ENCODE measurements at regions not wholly inside any gene's neighbourhood (a gene's known extent, or its start where the extent isn't known, plus 50 kb on each side); places are given as distances from the start of the nearest gene placed in this dataset.

DNA sequence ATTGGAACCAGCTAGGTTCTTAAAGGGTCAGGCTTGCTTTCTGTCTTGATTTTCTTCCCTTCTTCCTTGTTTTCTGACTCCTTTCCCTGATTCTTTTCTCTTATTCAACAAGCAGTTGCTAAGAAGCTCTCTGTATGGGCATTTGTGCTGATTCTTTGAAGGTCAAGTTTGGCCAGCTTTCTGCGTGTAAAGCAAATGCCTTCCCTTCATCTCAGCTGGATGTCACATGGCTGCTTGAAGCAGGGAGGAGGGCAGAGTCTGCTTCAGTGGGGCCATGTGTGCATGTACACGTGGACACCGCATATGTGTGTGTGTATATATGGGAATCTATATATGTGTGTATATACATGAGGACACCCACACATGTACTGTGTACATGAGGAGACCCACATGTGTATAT is 139.9 kb upstream of the ATP6AP2 start:
- no peaks in the 10 kb centered on the region for H3K4me1 ChIP-seq (ENCODE audit: control insufficient read depth, insufficient read depth, low read length, poor library complexity, severe bottlenecking)
- H3K27ac ChIP-seq (ENCODE audit: insufficient read depth, low read length, poor library complexity, severe bottlenecking): no peak overlapping the region
- H3K27me3 ChIP-seq (replicated peaks; ENCODE audit: control insufficient read depth, insufficient read depth, low read length, poor library complexity, severe bottlenecking): no peaks in the 10 kb centered on the region
- no peak overlapping the region for H3K4me3 ChIP-seq (ENCODE audit: insufficient read depth, low read depth, low read length, poor library complexity, severe bottlenecking)
- no peak for DNase-seq
- no peaks in the 10 kb centered on the region for H3K9me3 ChIP-seq (ENCODE audit: control insufficient read depth, low read length)
- no peaks in the 10 kb centered on the region for H3K36me3 ChIP-seq (ENCODE audit: control insufficient read depth, insufficient read depth, low read length)

DNA sequence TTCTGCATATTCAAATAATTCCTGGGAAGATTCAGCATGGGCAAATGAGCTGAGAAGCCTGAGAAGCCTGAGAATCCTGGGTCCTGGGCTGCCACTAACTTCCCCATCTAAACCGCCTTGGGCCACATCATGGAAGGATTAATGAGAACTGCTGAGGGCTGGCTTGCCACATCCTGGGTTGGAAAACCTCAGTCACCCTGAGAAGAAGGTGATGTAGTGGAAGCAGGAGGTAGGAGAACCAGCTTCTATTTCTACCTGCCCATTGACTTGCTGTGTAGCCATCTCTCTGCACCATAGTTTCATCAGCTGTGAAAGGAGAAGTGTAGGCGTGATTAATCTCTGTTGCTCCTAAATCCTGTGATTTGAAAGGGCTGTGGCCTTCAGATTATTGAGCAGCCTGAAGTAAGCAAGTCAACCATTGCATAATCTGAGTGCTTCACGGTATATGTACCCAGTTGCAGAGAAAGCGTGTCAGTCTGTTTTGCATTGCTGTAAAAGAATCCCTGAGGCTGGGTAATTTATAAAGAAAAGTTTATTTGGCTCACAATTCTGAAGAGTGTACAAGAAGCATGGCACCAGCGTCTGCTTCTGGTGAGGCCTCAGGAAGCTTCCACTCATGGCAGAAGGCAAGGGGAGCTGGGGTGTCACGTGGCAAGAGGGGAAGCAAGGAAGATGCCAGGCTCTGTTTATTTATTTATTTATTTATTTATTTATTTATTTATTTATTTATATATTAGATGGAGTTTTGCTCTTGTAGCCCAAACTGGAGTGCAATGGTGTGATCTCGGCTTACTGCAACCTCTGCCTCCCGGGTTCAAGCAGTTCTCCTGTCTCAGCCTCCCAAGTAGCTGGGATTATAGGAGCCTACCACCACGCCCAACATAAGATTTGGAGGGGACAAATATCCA is 140.9 kb upstream of the ATP6AP2 start:
- DNase-seq: no peak
- Histone ChIP-seq H3K4me1 (ENCODE audit: control insufficient read depth, insufficient read depth, low read length, poor library complexity, severe bottlenecking) (no peaks in the 10 kb centered on the region), H3K9me3 (ENCODE audit: control insufficient read depth, low read length) (no peaks in the 10 kb centered on the region), H3K27me3 (replicated peaks; ENCODE audit: control insufficient read depth, insufficient read depth, low read length, poor library complexity, severe bottlenecking) (no peaks in the 10 kb centered on the region), H3K36me3 (ENCODE audit: control insufficient read depth, insufficient read depth, low read length) (no peaks in the 10 kb centered on the region), H3K27ac (ENCODE audit: insufficient read depth, low read length, poor library complexity, severe bottlenecking) (no peak overlapping the region), H3K4me3 (ENCODE audit: insufficient read depth, low read depth, low read length, poor library complexity, severe bottlenecking) (no peak overlapping the region)

DNA sequence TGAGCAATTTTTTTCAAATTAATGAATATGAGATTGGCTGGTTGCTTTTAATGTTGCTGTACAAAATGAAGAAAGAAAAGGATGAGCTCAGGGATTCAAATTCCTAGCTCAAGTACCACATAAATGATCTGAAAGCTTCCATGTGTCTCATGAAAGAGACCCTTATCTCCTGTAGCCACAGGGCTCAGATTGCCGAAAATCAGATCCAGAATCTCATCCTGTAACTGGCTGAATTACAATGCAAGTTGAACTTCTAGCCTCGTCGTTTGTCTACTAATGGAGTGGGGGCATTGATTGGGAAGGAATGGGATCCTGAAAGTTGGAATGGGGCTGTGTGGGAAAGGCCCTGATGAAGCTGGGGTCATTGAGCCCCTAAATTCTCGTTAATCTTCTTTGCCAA is 143.4 kb upstream of the ATP6AP2 start:
- no peaks in the 10 kb centered on the region for H3K4me1 ChIP-seq (ENCODE audit: control insufficient read depth, insufficient read depth, low read length, poor library complexity, severe bottlenecking)
- no peaks in the 10 kb centered on the region for H3K9me3 ChIP-seq (ENCODE audit: control insufficient read depth, low read length)
- no peaks in the 10 kb centered on the region for H3K27me3 ChIP-seq (replicated peaks; ENCODE audit: control insufficient read depth, insufficient read depth, low read length, poor library complexity, severe bottlenecking)
- no peaks in the 10 kb centered on the region for H3K36me3 ChIP-seq (ENCODE audit: control insufficient read depth, insufficient read depth, low read length)
- no peak overlapping the region for H3K27ac ChIP-seq (ENCODE audit: insufficient read depth, low read length, poor library complexity, severe bottlenecking)
- H3K4me3 ChIP-seq (ENCODE audit: insufficient read depth, low read depth, low read length, poor library complexity, severe bottlenecking): no peak overlapping the region
- DNase-seq: no peak

DNA sequence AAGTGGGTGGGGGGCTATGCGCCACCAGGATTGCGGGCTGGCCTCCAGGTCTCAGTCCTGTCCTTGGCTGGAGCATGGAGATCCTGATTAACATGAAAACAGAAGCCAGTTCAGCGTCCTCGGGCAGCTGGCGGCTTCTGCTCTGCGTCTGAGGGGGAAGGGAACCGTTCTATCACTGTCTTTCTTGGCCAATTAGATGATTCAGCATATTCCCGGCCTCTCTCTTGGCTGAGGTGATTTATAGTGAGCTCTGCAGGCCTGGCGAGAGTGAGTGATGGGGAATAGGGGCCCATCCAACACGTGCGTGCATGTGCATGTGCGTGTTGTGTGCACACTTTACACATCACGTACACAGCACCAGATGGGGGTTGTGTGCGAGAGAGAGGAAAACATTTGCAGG is 145.8 kb upstream of the ATP6AP2 start:
- H3K9me3 ChIP-seq (ENCODE audit: control insufficient read depth, low read length): no peaks in the 10 kb centered on the region
- no peaks in the 10 kb centered on the region for H3K36me3 ChIP-seq (ENCODE audit: control insufficient read depth, insufficient read depth, low read length)
- H3K27ac ChIP-seq (ENCODE audit: insufficient read depth, low read length, poor library complexity, severe bottlenecking): no peak overlapping the region
- DNase-seq: no peak
- no peak overlapping the region for H3K4me3 ChIP-seq (ENCODE audit: insufficient read depth, low read depth, low read length, poor library complexity, severe bottlenecking)
- H3K27me3 ChIP-seq (replicated peaks; ENCODE audit: control insufficient read depth, insufficient read depth, low read length, poor library complexity, severe bottlenecking): no peaks in the 10 kb centered on the region
- no peaks in the 10 kb centered on the region for H3K4me1 ChIP-seq (ENCODE audit: control insufficient read depth, insufficient read depth, low read length, poor library complexity, severe bottlenecking)

DNA sequence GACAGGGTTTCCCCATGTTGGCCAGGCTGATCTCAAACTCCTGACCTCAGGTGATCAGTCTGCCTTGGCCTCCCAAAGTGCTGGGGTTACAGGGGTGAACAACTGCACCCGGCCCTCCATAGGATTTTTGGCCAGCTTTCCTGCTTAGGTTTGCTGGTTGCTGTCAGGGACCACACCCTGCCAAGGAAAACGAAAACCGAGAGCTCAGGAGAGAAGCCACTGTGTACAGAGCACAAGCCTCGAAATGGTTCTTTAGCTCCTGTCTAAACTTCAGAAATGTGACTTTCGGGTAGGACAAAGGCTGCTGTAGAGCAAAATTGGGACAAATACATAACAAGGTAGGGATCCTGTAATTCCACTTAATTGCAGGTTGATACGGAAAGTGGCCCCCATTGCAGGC is 146.3 kb upstream of the ATP6AP2 start:
- no peaks in the 10 kb centered on the region for H3K9me3 ChIP-seq (ENCODE audit: control insufficient read depth, low read length)
- H3K4me3 ChIP-seq (ENCODE audit: insufficient read depth, low read depth, low read length, poor library complexity, severe bottlenecking): no peak overlapping the region
- no peaks in the 10 kb centered on the region for H3K4me1 ChIP-seq (ENCODE audit: control insufficient read depth, insufficient read depth, low read length, poor library complexity, severe bottlenecking)
- DNase-seq: no peak
- H3K27me3 ChIP-seq (replicated peaks; ENCODE audit: control insufficient read depth, insufficient read depth, low read length, poor library complexity, severe bottlenecking): no peaks in the 10 kb centered on the region
- H3K36me3 ChIP-seq (ENCODE audit: control insufficient read depth, insufficient read depth, low read length): no peaks in the 10 kb centered on the region
- H3K27ac ChIP-seq (ENCODE audit: insufficient read depth, low read length, poor library complexity, severe bottlenecking): no peak overlapping the region

DNA sequence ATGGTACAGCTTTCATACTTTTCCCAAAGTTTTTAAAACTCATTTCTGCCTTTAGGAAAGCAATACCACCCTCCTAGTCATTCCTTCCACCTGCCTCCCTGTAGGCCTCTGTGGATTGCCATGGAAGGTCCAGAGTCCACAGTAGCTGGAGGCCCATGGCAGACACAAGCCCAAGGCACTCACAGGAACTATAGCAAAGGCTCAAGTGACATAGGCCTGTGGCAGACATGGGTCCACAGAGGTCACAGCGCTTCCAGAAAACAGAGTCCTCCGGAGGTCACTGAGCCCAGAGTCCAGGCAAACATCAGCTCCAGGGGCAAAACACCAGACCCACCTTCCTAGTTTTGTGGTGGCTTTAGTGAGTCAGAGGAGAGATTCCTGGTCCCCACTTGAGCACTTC is 147.6 kb upstream of the ATP6AP2 start:
- DNase-seq: no peak
- Histone ChIP-seq H3K9me3 (ENCODE audit: control insufficient read depth, low read length) (no peaks in the 10 kb centered on the region), H3K27me3 (replicated peaks; ENCODE audit: control insufficient read depth, insufficient read depth, low read length, poor library complexity, severe bottlenecking) (no peaks in the 10 kb centered on the region), H3K4me3 (ENCODE audit: insufficient read depth, low read depth, low read length, poor library complexity, severe bottlenecking) (no peak overlapping the region), H3K36me3 (ENCODE audit: control insufficient read depth, insufficient read depth, low read length) (no peaks in the 10 kb centered on the region), H3K4me1 (ENCODE audit: control insufficient read depth, insufficient read depth, low read length, poor library complexity, severe bottlenecking) (no peaks in the 10 kb centered on the region), H3K27ac (ENCODE audit: insufficient read depth, low read length, poor library complexity, severe bottlenecking) (no peak overlapping the region)

DNA sequence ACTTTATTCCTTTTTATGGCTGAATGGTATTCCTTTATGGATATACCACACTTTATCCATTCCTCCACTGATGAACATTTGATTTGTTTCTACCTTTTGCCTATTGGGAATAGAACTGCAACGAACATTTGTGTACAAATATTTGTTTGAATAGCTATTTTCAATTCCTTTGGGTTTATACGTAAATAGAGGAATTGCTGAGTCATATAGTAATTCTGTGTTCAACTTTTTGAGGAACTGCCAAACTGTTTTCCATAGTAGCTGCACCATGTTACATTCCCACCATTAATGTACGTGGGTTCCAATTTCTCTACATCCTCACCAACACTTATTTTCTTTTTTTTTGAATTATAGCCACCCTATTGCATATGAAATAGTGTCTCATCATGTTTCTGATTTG is 156.5 kb upstream of the ATP6AP2 start:
- no peaks in the 10 kb centered on the region for H3K9me3 ChIP-seq (ENCODE audit: control insufficient read depth, low read length)
- no peaks in the 10 kb centered on the region for H3K4me1 ChIP-seq (ENCODE audit: control insufficient read depth, insufficient read depth, low read length, poor library complexity, severe bottlenecking)
- no peaks in the 10 kb centered on the region for H3K27me3 ChIP-seq (replicated peaks; ENCODE audit: control insufficient read depth, insufficient read depth, low read length, poor library complexity, severe bottlenecking)
- no peak overlapping the region for H3K27ac ChIP-seq (ENCODE audit: insufficient read depth, low read length, poor library complexity, severe bottlenecking)
- DNase-seq: no peak
- no peak overlapping the region for H3K4me3 ChIP-seq (ENCODE audit: insufficient read depth, low read depth, low read length, poor library complexity, severe bottlenecking)
- H3K36me3 ChIP-seq (ENCODE audit: control insufficient read depth, insufficient read depth, low read length): no peaks in the 10 kb centered on the region

DNA sequence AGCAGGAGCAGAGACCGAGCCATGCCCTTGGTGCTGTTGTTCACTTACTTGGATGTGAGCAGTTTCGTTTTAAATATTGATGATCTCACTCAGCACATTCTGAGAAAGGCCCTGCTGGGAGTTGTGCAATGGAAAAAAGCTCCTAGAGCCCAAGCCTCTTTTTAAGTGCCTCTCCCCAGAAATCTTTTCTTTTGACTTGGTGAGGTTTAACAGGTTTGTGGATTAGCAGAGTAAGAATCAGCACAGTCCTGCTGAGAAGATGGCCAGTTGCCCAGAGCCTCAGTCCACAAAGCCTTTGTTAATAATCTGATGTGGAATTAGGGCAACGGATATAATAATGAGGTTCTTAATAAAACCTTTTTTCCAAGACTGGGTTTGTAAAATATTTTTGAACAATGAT is 157.5 kb upstream of the ATP6AP2 start:
- no peak for DNase-seq
- Histone ChIP-seq H3K9me3 (ENCODE audit: control insufficient read depth, low read length) (no peaks in the 10 kb centered on the region), H3K4me3 (ENCODE audit: insufficient read depth, low read depth, low read length, poor library complexity, severe bottlenecking) (no peak overlapping the region), H3K27ac (ENCODE audit: insufficient read depth, low read length, poor library complexity, severe bottlenecking) (no peak overlapping the region), H3K36me3 (ENCODE audit: control insufficient read depth, insufficient read depth, low read length) (no peaks in the 10 kb centered on the region), H3K27me3 (replicated peaks; ENCODE audit: control insufficient read depth, insufficient read depth, low read length, poor library complexity, severe bottlenecking) (no peaks in the 10 kb centered on the region), H3K4me1 (ENCODE audit: control insufficient read depth, insufficient read depth, low read length, poor library complexity, severe bottlenecking) (no peaks in the 10 kb centered on the region)

DNA sequence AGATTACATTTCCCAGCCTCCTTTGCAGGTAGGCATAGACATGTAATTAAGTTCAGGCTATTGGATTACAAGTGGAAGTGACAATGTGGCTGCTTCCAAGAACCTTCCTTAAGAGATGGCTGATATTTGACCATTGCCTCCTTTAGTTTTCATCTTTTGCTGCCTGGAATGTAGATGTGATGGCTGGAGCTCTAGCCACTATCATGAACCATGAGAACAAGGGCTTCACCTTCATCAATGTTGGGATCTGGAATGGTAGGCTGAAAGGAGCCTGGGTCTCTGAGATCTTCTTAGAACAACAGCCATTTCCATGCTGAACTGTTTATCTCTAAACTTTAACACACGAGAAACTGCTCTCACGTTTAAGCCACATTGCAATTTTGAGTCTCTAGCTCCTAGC is 158.7 kb upstream of the ATP6AP2 start:
- no peaks in the 10 kb centered on the region for H3K4me1 ChIP-seq (ENCODE audit: control insufficient read depth, insufficient read depth, low read length, poor library complexity, severe bottlenecking)
- H3K36me3 ChIP-seq (ENCODE audit: control insufficient read depth, insufficient read depth, low read length): no peaks in the 10 kb centered on the region
- no peak overlapping the region for H3K4me3 ChIP-seq (ENCODE audit: insufficient read depth, low read depth, low read length, poor library complexity, severe bottlenecking)
- no peaks in the 10 kb centered on the region for H3K9me3 ChIP-seq (ENCODE audit: control insufficient read depth, low read length)
- no peaks in the 10 kb centered on the region for H3K27me3 ChIP-seq (replicated peaks; ENCODE audit: control insufficient read depth, insufficient read depth, low read length, poor library complexity, severe bottlenecking)
- no peak for DNase-seq
- H3K27ac ChIP-seq (ENCODE audit: insufficient read depth, low read length, poor library complexity, severe bottlenecking): no peak overlapping the region

DNA sequence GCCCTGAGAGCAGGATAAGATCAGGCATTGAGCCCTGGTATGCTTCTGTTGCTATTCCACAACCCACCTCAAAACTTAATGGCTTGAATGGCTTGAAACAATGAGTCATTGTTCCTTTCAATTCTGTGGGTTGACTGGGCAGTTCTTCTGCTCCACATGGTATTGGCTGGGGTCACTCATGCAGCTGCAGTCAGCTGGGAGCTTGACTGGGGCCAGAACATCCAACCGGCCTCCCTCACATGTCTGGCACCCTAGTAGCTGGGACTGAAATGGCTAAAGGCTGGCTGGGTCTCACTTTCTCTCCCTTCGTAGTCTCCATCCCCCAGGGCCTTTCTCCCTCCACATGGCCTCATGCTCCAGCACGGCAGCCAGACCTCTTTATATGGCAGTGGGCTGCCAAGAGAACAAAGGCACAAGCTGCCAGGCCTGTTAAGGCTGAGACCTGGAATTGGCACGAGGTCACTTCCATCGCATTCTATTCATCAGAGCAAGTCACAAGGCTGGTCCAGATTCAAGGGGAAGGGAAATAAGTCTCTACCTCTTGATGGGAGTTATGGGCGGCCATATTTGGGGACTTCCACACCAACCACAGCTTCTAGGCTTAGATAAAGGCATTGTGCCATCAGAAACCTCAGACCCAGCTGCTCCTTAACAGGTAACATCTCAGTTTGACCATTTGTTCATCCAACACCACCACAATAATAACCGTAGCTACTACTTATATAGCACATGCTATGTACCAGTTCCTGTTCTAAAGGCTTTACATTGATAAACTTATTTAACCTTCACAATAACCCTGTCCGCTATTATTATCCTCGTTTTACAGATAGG is 159.7 kb upstream of the ATP6AP2 start:
- Histone ChIP-seq H3K4me1 (ENCODE audit: control insufficient read depth, insufficient read depth, low read length, poor library complexity, severe bottlenecking) (no peaks in the 10 kb centered on the region), H3K9me3 (ENCODE audit: control insufficient read depth, low read length) (no peaks in the 10 kb centered on the region), H3K27ac (ENCODE audit: insufficient read depth, low read length, poor library complexity, severe bottlenecking) (no peak overlapping the region), H3K27me3 (replicated peaks; ENCODE audit: control insufficient read depth, insufficient read depth, low read length, poor library complexity, severe bottlenecking) (no peaks in the 10 kb centered on the region), H3K4me3 (ENCODE audit: insufficient read depth, low read depth, low read length, poor library complexity, severe bottlenecking) (no peak overlapping the region), H3K36me3 (ENCODE audit: control insufficient read depth, insufficient read depth, low read length) (no peaks in the 10 kb centered on the region)
- no peak for DNase-seq

Measured in effector memory CD4-positive, alpha-beta T cell (primary cell).